Astrocyte (in vitro differentiated cells and primary cell): ENCODE measurements at regions not wholly inside any gene's neighbourhood (a gene's known extent, or its start where the extent isn't known, plus 50 kb on each side); places are given as distances from the start of the nearest gene placed in this dataset.

Experiments
- EZH2 ChIP-seq: IDR thresholded peaks from 2 replicates; pipeline ENCODE4 v1.6.1; 2012; ENCODE audit warnings: mild to moderate bottlenecking, low read length, inconsistent platforms; ENCODE audit not compliant: insufficient read depth
- TF ChIP-seq, protein P1 (sequence below): IDR thresholded peaks from 2 replicates; pipeline ENCODE4 v1.5.1; 2011; ENCODE audit warnings: low read depth, mild to moderate bottlenecking, inconsistent platforms, low read length, moderate library complexity; ENCODE audit not compliant: insufficient read depth

DNA sequence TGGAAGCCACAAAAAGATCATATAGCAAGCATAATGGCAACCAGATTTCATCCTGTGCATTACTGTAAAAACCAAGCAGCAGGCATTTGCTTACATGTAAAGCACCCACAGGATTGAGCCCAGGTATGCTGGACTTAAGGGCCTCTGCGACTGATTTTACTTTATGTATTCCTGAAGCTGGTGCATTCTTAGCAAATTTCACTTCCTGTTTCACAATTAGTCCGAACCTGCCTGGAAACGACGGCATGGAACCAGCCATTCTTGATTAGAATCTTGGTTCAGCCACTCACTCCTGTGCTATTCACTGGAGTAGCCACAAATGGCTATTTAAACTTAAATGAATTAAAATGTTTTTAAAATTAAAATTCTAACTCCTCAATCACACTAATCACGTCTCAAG lies 239.2 kb downstream of the NUAK1 start:
- TF ChIP-seq, protein P1, sequence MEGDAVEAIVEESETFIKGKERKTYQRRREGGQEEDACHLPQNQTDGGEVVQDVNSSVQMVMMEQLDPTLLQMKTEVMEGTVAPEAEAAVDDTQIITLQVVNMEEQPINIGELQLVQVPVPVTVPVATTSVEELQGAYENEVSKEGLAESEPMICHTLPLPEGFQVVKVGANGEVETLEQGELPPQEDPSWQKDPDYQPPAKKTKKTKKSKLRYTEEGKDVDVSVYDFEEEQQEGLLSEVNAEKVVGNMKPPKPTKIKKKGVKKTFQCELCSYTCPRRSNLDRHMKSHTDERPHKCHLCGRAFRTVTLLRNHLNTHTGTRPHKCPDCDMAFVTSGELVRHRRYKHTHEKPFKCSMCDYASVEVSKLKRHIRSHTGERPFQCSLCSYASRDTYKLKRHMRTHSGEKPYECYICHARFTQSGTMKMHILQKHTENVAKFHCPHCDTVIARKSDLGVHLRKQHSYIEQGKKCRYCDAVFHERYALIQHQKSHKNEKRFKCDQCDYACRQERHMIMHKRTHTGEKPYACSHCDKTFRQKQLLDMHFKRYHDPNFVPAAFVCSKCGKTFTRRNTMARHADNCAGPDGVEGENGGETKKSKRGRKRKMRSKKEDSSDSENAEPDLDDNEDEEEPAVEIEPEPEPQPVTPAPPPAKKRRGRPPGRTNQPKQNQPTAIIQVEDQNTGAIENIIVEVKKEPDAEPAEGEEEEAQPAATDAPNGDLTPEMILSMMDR, result no peak
- no peak for TF ChIP-seq EZH2
